ENCODE measurements at regions not wholly inside any gene's neighbourhood (a gene's known extent, or its start where the extent isn't known, plus 50 kb on each side); places are given as distances from the start of the nearest gene placed in this dataset.

- H3K36me3 Mint-ChIP-seq (ENCODE audit: low read depth), result no peaks in the 10 kb centered on the region
- peaks cover 5% of the 10 kb centered on the region for H3K9me3 Mint-ChIP-seq
- H3K4me3 Mint-ChIP-seq, result no peak overlapping the region
- no peak overlapping the region for H3K27ac Mint-ChIP-seq (ENCODE audit: unreplicated experiment)
- H3K27me3 Mint-ChIP-seq (ENCODE audit: low read depth), result no peaks in the 10 kb centered on the region
- no peak for DNase-seq (ENCODE audit: low read depth, low spot score)
- no peaks in the 10 kb centered on the region for H3K4me1 Mint-ChIP-seq
- TF ChIP-seq CTCF (conservative IDR thresholded peaks at IDR 0.05), result peak; percentile 57
These were observed 539.9 kb downstream of the BRINP1 start for GRCh38 chr9:118829334-118829733.

- no peaks in the 10 kb centered on the region for H3K36me3 Mint-ChIP-seq (ENCODE audit: low read depth)
- peaks cover 8% of the 10 kb centered on the region for H3K9me3 Mint-ChIP-seq
- no peaks in the 10 kb centered on the region for H3K27me3 Mint-ChIP-seq (ENCODE audit: low read depth)
- H3K27ac Mint-ChIP-seq (ENCODE audit: unreplicated experiment), result no peak overlapping the region
- TF ChIP-seq CTCF (conservative IDR thresholded peaks at IDR 0.05), result no peak
- DNase-seq (ENCODE audit: low read depth, low spot score), result no peak
- H3K4me1 Mint-ChIP-seq, result peaks cover under 1% of the 10 kb centered on the region
- H3K4me3 Mint-ChIP-seq, result no peak overlapping the region
These were observed 536.9 kb downstream of the BRINP1 start for GRCh38 chr9:118832371-118832770.

GRCh38 chr9:118836891-118837290, 532.3 kb downstream of the BRINP1 start:
- no peak for TF ChIP-seq CTCF (conservative IDR thresholded peaks at IDR 0.05)
- peaks cover 8% of the 10 kb centered on the region for H3K9me3 Mint-ChIP-seq
- no peak overlapping the region for H3K27ac Mint-ChIP-seq (ENCODE audit: unreplicated experiment)
- peaks cover 5% of the 10 kb centered on the region for H3K4me1 Mint-ChIP-seq
- H3K36me3 Mint-ChIP-seq (ENCODE audit: low read depth), result no peaks in the 10 kb centered on the region
- H3K27me3 Mint-ChIP-seq (ENCODE audit: low read depth), result no peaks in the 10 kb centered on the region
- no peak for DNase-seq (ENCODE audit: low read depth, low spot score)
- H3K4me3 Mint-ChIP-seq, result no peak overlapping the region

GRCh38 chr9:118871531-118871930, 497.7 kb downstream of the BRINP1 start:
- peaks cover 7% of the 10 kb centered on the region for H3K9me3 Mint-ChIP-seq
- no peak overlapping the region for H3K4me3 Mint-ChIP-seq
- H3K4me1 Mint-ChIP-seq, result peaks cover 15% of the 10 kb centered on the region
- DNase-seq (ENCODE audit: low read depth, low spot score), result no peak
- H3K27ac Mint-ChIP-seq (ENCODE audit: unreplicated experiment), result no peak overlapping the region
- H3K36me3 Mint-ChIP-seq (ENCODE audit: low read depth), result peaks cover 3% of the 10 kb centered on the region
- TF ChIP-seq CTCF (conservative IDR thresholded peaks at IDR 0.05), result no peak
- no peaks in the 10 kb centered on the region for H3K27me3 Mint-ChIP-seq (ENCODE audit: low read depth)

GRCh38 chr9:118882684-118883083, 486.6 kb downstream of the BRINP1 start:
- no peak for TF ChIP-seq CTCF (conservative IDR thresholded peaks at IDR 0.05)
- no peak for DNase-seq (ENCODE audit: low read depth, low spot score)
- no peaks in the 10 kb centered on the region for H3K27me3 Mint-ChIP-seq (ENCODE audit: low read depth)
- H3K4me1 Mint-ChIP-seq, result peaks cover 11% of the 10 kb centered on the region
- H3K36me3 Mint-ChIP-seq (ENCODE audit: low read depth), result no peaks in the 10 kb centered on the region
- H3K27ac Mint-ChIP-seq (ENCODE audit: unreplicated experiment), result no peak overlapping the region
- no peaks in the 10 kb centered on the region for H3K9me3 Mint-ChIP-seq
- no peak overlapping the region for H3K4me3 Mint-ChIP-seq

GRCh38 chr9:118883411-118883810, 485.8 kb downstream of the BRINP1 start:
- no peak for TF ChIP-seq CTCF (conservative IDR thresholded peaks at IDR 0.05)
- no peaks in the 10 kb centered on the region for H3K36me3 Mint-ChIP-seq (ENCODE audit: low read depth)
- H3K4me1 Mint-ChIP-seq, result peaks cover 11% of the 10 kb centered on the region
- H3K4me3 Mint-ChIP-seq, result no peak overlapping the region
- no peak overlapping the region for H3K27ac Mint-ChIP-seq (ENCODE audit: unreplicated experiment)
- no peaks in the 10 kb centered on the region for H3K27me3 Mint-ChIP-seq (ENCODE audit: low read depth)
- no peak for DNase-seq (ENCODE audit: low read depth, low spot score)
- H3K9me3 Mint-ChIP-seq, result no peaks in the 10 kb centered on the region
